ENCODE measurements at regions not wholly inside any gene's neighbourhood (a gene's known extent, or its start where the extent isn't known, plus 50 kb on each side); places are given as distances from the start of the nearest gene placed in this dataset.

GRCh38 chrX:23248187-23248586 lies 86.5 kb upstream of the PTCHD1 start:
- TF ChIP-seq ZNF180 (CRISPR knock-in tag; IDR thresholded peaks at IDR 0.05; ENCODE audit: borderline replicate concordance, low read depth) (no peak), ZNF577 (CRISPR knock-in tag; IDR thresholded peaks at IDR 0.05; ENCODE audit: borderline replicate concordance, low read depth) (no peak), CBX5 (CRISPR knock-in tag; IDR thresholded peaks at IDR 0.05; ENCODE audit: borderline replicate concordance) (no peak), CSRNP1 (CRISPR knock-in tag; IDR thresholded peaks at IDR 0.05) (no peak), FOXO4 (CRISPR knock-in tag; conservative IDR thresholded peaks at IDR 0.05) (no peak), KAT2B (IDR thresholded peaks at IDR 0.05; ENCODE audit: borderline replicate concordance, low read depth, low read length) (no peak), U2AF1 (optimal IDR thresholded peaks at IDR 0.05; ENCODE audit: low read depth, low read length) (no peak), KLF15 (CRISPR knock-in tag; IDR thresholded peaks at IDR 0.05; ENCODE audit: borderline replicate concordance) (no peak), POGZ (CRISPR knock-in tag; IDR thresholded peaks at IDR 0.05) (no peak), ZBTB3 (CRISPR knock-in tag; IDR thresholded peaks at IDR 0.05; ENCODE audit: borderline replicate concordance, low read depth) (no peak), HNRNPL (IDR thresholded peaks at IDR 0.05; ENCODE audit: low read depth, low read length) (no peak), SP1 (IDR thresholded peaks at IDR 0.05) (no peak), SP1 (CRISPR knock-in tag; IDR thresholded peaks at IDR 0.05) (no peak), SP5 (CRISPR knock-in tag; IDR thresholded peaks at IDR 0.05; ENCODE audit: borderline replicate concordance, low read depth) (no peak), BRD4 (CRISPR knock-in tag; IDR thresholded peaks at IDR 0.05) (no peak), GATAD1 (CRISPR knock-in tag; IDR thresholded peaks at IDR 0.05) (no peak), ZNF354B (CRISPR knock-in tag; IDR thresholded peaks at IDR 0.05) (no peak), FOXM1 (CRISPR knock-in tag; IDR thresholded peaks at IDR 0.05) (no peak), ONECUT2 (CRISPR knock-in tag; IDR thresholded peaks at IDR 0.05) (no peak), DBP (CRISPR knock-in tag; IDR thresholded peaks at IDR 0.05; ENCODE audit: not compliant biosample characterization) (no peak)
- TF ChIP-seq, protein P1, sequence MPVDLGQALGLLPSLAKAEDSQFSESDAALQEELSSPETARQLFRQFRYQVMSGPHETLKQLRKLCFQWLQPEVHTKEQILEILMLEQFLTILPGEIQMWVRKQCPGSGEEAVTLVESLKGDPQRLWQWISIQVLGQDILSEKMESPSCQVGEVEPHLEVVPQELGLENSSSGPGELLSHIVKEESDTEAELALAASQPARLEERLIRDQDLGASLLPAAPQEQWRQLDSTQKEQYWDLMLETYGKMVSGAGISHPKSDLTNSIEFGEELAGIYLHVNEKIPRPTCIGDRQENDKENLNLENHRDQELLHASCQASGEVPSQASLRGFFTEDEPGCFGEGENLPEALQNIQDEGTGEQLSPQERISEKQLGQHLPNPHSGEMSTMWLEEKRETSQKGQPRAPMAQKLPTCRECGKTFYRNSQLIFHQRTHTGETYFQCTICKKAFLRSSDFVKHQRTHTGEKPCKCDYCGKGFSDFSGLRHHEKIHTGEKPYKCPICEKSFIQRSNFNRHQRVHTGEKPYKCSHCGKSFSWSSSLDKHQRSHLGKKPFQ (CRISPR knock-in tag; IDR thresholded peaks at IDR 0.05; ENCODE audit: insufficient replicate concordance): no peak
- no peak for FAIRE-seq
- Histone ChIP-seq H3K79me2 (ENCODE audit: insufficient read depth, low read length) (no peaks in the 10 kb centered on the region), H3K4me3 (replicated peaks in 1 of 3; ENCODE audit: insufficient read depth in 1 of 3, low read depth in 2 of 3, low read length in 3 of 3) (no peak overlapping the region), H3K9ac (ENCODE audit: insufficient read depth, low read depth, low read length) (no peak overlapping the region), H3K9me3 (ENCODE audit: low read length) (no peaks in the 10 kb centered on the region), H3K4me1 (ENCODE audit: insufficient read depth, low read length) (no peaks in the 10 kb centered on the region), H3K27me3 (ENCODE audit: control insufficient read depth in 1 of 2, insufficient read depth in 2 of 2, low read length in 2 of 2) (no peaks in the 10 kb centered on the region), H2AFZ (ENCODE audit: low read length) (no peak overlapping the region), H3K27ac (ENCODE audit: extremely low read length, insufficient read depth, low read length) (no peak overlapping the region), H3K36me3 (replicated peaks in 1 of 2; ENCODE audit: control insufficient read depth in 1 of 2, insufficient read depth in 2 of 2, low read length in 2 of 2) (no peaks in the 10 kb centered on the region), H4K20me1 (ENCODE audit: insufficient read depth, low read length) (no peaks in the 10 kb centered on the region), H3K4me2 (ENCODE audit: low read depth, low read length) (no peak overlapping the region)
- ATAC-seq: no peak
- no TSS peak for BruUV-seq (replicated peaks)
- no peak for DNase-seq (ENCODE audit: low spot score)
- intact Hi-C loops (cut with micrococcal nuclease; ENCODE audit: unreplicated experiment): no loop called here
- in situ Hi-C loops (cut with HindIII; ENCODE audit: extremely low pct_ligation_motif_present, low pct_unique_long_range_greater_than_20kb): no loop called here
- ChIA-PET CTCF (ENCODE audit: low intra/inter-chr PET ratio, low total read pairs) (no interaction called here), POLR2A (no interaction called here)
- WGBS (ENCODE audit: low lambda C conversion rate): 2% methylated on average over 7 of the region's 7 CpGs
